ENCODE measurements at regions not wholly inside any gene's neighbourhood (a gene's known extent, or its start where the extent isn't known, plus 50 kb on each side); places are given as distances from the start of the nearest gene placed in this dataset.

GRCh38 chr20:21575167-21575566, 61.3 kb upstream of the NKX2-2 start (continued):
- TF ChIP-seq DPF2 (IDR thresholded peaks at IDR 0.05), result no peak
- TF ChIP-seq, protein P1, sequence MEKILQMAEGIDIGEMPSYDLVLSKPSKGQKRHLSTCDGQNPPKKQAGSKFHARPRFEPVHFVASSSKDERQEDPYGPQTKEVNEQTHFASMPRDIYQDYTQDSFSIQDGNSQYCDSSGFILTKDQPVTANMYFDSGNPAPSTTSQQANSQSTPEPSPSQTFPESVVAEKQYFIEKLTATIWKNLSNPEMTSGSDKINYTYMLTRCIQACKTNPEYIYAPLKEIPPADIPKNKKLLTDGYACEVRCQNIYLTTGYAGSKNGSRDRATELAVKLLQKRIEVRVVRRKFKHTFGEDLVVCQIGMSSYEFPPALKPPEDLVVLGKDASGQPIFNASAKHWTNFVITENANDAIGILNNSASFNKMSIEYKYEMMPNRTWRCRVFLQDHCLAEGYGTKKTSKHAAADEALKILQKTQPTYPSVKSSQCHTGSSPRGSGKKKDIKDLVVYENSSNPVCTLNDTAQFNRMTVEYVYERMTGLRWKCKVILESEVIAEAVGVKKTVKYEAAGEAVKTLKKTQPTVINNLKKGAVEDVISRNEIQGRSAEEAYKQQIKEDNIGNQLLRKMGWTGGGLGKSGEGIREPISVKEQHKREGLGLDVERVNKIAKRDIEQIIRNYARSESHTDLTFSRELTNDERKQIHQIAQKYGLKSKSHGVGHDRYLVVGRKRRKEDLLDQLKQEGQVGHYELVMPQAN (conservative IDR thresholded peaks at IDR 0.05), result no peak
- no peak for TF ChIP-seq TBL1XR1 (IDR thresholded peaks at IDR 0.05; ENCODE audit: low read depth, low read length)
- no peak for TF ChIP-seq FOXM1 (IDR thresholded peaks at IDR 0.05; ENCODE audit: low read depth, low read length)
- no peak for TF ChIP-seq RFX5 (IDR thresholded peaks at IDR 0.05; ENCODE audit: low read depth, low read length)

GRCh38 chr20:21574443-21574842, 60.6 kb upstream of the NKX2-2 start:
- Histone ChIP-seq H3K4me2 (ENCODE audit: control insufficient read depth, insufficient read depth) (no peak overlapping the region), H2AFZ (ENCODE audit: control insufficient read depth, low read depth, low read length) (no peak overlapping the region), H3K4me3 (no peak overlapping the region), H4K20me1 (ENCODE audit: control insufficient read depth, insufficient read depth) (no peaks in the 10 kb centered on the region), H3K4me1 (ENCODE audit: control insufficient read depth, insufficient read depth, low read length) (no peaks in the 10 kb centered on the region), H3K9me3 (replicated peaks; ENCODE audit: control insufficient read depth, insufficient read depth, low read length) (no peaks in the 10 kb centered on the region), H3K9ac (ENCODE audit: control insufficient read depth, insufficient read depth, low read length) (no peak overlapping the region), H3K79me2 (ENCODE audit: control insufficient read depth, insufficient read depth, low read length) (no peaks in the 10 kb centered on the region), H3K27me3 (replicated peaks in 1 of 2; ENCODE audit: control insufficient read depth in 2 of 2, insufficient read depth in 2 of 2, low read length in 1 of 2) (peaks cover 0 to 4% of the 10 kb centered on the region in 2 experiments; a peak in 1 of 4 replicates), H3K27ac (ENCODE audit: control insufficient read depth, insufficient read depth) (no peak overlapping the region), H3K36me3 (ENCODE audit: control insufficient read depth in 2 of 2, insufficient read depth in 2 of 2, low read length in 1 of 2) (no peaks in the 10 kb centered on the region)
- ChIA-PET CTCF (interaction anchor here (1.0 to 7.3 kb wide), 7 partner anchors 18 to 338 kb away, joined by 3 to 56 read pairs (median 13); no protein-coding TSS in a partner anchor), RAD21 (ENCODE audit: unreplicated experiment) (interaction anchor here (1.2 to 3.1 kb wide), 2 partner anchors 43 to 45 kb away, joined by 3 to 18 read pairs; no protein-coding TSS in a partner anchor), POLR2A (no interaction called here), SMC1A (ENCODE audit: uncharacterized antibody, unreplicated experiment) (interaction anchor here (9.4 kb wide), 1 partner anchor 46 kb away, joined by 131 read pairs; no protein-coding TSS in a partner anchor)
- no peak for TF ChIP-seq SP1 (IDR thresholded peaks at IDR 0.05; ENCODE audit: low read depth, low read length)
- no peak for TF ChIP-seq MEF2B (IDR thresholded peaks at IDR 0.05; ENCODE audit: partially characterized antibody, poor library complexity, severe bottlenecking)
- TF ChIP-seq, protein P2, sequence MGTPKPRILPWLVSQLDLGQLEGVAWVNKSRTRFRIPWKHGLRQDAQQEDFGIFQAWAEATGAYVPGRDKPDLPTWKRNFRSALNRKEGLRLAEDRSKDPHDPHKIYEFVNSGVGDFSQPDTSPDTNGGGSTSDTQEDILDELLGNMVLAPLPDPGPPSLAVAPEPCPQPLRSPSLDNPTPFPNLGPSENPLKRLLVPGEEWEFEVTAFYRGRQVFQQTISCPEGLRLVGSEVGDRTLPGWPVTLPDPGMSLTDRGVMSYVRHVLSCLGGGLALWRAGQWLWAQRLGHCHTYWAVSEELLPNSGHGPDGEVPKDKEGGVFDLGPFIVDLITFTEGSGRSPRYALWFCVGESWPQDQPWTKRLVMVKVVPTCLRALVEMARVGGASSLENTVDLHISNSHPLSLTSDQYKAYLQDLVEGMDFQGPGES (IDR thresholded peaks at IDR 0.05), result no peak
- TF ChIP-seq NR2F1 (conservative IDR thresholded peaks at IDR 0.05), result no peak
- TF ChIP-seq JUNB (IDR thresholded peaks at IDR 0.05), result no peak
- TF ChIP-seq EED (IDR thresholded peaks at IDR 0.05; ENCODE audit: low read depth), result no peak
- TF ChIP-seq PAX8 (IDR thresholded peaks at IDR 0.05), result no peak
- BruUV-seq (replicated peaks), result no TSS peak
- ATAC-seq (no peak), FAIRE-seq (no peak), DNase-seq (ENCODE audit: low read depth, low spot score) (no peak)
- in situ Hi-C loops (cut with MboI) (loop anchor here (10.0 kb wide), 1 partner anchor 50 kb away; no protein-coding TSS in a partner anchor), intact Hi-C loops (cut with micrococcal nuclease; ENCODE audit: unreplicated experiment) (no loop called here)
- 31% methylated on average over 13 of the region's 13 CpGs for WGBS (ENCODE audit: insufficient coverage, insufficient replicate concordance, low lambda C conversion rate, missing lambda C conversion rate)

Measured in GM12878 (cell line).